Common myeloid progenitor, CD34-positive (primary cell): ENCODE measurements at regions not wholly inside any gene's neighbourhood (a gene's known extent, or its start where the extent isn't known, plus 50 kb on each side); places are given as distances from the start of the nearest gene placed in this dataset.

Experiments
- CTCF ChIA-PET: fragments of 350-600 bp; sonication (Branson Sonifier 250); formaldehyde crosslinking; loops from one replicate; lab custom pipeline; 2021; ENCODE audit warnings: antibody characterized with exemption; lab: Charles Lee
- POLR2A ChIA-PET: fragments of 350-600 bp; sonication (Branson Sonifier 250); formaldehyde crosslinking; loops from one replicate; lab custom pipeline; 2021; ENCODE audit warnings: antibody characterized with exemption; lab: Charles Lee
- DNase-seq, 3 donors: peaks; one replicate each; pipeline versions ENCODE4 v3.0.0 to v3.0.0-alpha.2; 2013
- H3K27ac ChIP-seq, 2 experiments: 1 replicate in 1 of 2; 2 replicates in 1 of 2; pipeline ENCODE4 v1.7.0; 2013; ENCODE audit warnings: inconsistent platforms in 2 of 2, low read length in 2 of 2, mild to moderate bottlenecking in 2 of 2, low read depth in 1 of 2, moderate library complexity in 1 of 2; ENCODE audit not compliant: severe bottlenecking in 2 of 2, insufficient read depth in 1 of 2, poor library complexity in 1 of 2
- H3K27me3 ChIP-seq, 5 experiments: replicated peaks in 2 of 5; 1 replicate in 3 of 5; 2 replicates in 2 of 5; pipeline versions ENCODE4 v1.6.1 to v1.7.0; 2013; ENCODE audit warnings: low read length in 4 of 5, mild to moderate bottlenecking in 2 of 5, moderate library complexity in 2 of 5, inconsistent platforms in 1 of 5; ENCODE audit not compliant: insufficient read depth in 5 of 5, control insufficient read depth in 4 of 5
- H3K36me3 ChIP-seq, 4 experiments: 1 replicate in 2 of 4; 2 replicates in 2 of 4; pipeline versions ENCODE4 v1.6.1 to v1.7.0; 2013; ENCODE audit warnings: low read length in 3 of 4, control low read depth in 1 of 4, mild to moderate bottlenecking in 1 of 4; ENCODE audit not compliant: control insufficient read depth in 4 of 4, insufficient read depth in 4 of 4
- H3K4me1 ChIP-seq, 4 experiments: 1 replicate in 3 of 4; 2 replicates in 1 of 4; pipeline versions ENCODE4 v1.6.1 to v1.7.1; 2013; ENCODE audit warnings: low read length in 3 of 4, mild to moderate bottlenecking in 3 of 4, control low read depth in 1 of 4, inconsistent platforms in 1 of 4, moderate library complexity in 1 of 4; ENCODE audit not compliant: control insufficient read depth in 4 of 4, insufficient read depth in 4 of 4; ENCODE audit errors: control extremely low read depth in 1 of 4
- H3K4me3 ChIP-seq, 7 experiments: 1 replicate in 4 of 7; 2 replicates in 3 of 7; pipeline versions ENCODE4 v1.5.1 to v1.7.0; 2013; ENCODE audit warnings: mild to moderate bottlenecking in 7 of 7, low read length in 6 of 7, moderate library complexity in 6 of 7, inconsistent platforms in 2 of 7, low read depth in 2 of 7, control low read depth in 1 of 7; ENCODE audit not compliant: insufficient read depth in 4 of 7, control insufficient read depth in 1 of 7; ENCODE audit errors: extremely low read depth in 1 of 7
- H3K9me3 ChIP-seq, 5 experiments: 1 replicate in 4 of 5; 2 replicates in 1 of 5; pipeline versions ENCODE4 v1.6.1 to v1.7.1; 2013; ENCODE audit warnings: low read length in 4 of 5, mild to moderate bottlenecking in 2 of 5, inconsistent platforms in 1 of 5, low read depth in 1 of 5, moderate library complexity in 1 of 5; ENCODE audit not compliant: control insufficient read depth in 4 of 5, insufficient read depth in 2 of 5; ENCODE audit errors: control extremely low read depth in 1 of 5
- WGBS: methylation state at CpG from one replicate; pipeline ENCODE4 v1.1.5; 2013; ENCODE audit not compliant: insufficient coverage; 5-methylcytosine and 5-hydroxymethylcytosine counted together

DNA sequence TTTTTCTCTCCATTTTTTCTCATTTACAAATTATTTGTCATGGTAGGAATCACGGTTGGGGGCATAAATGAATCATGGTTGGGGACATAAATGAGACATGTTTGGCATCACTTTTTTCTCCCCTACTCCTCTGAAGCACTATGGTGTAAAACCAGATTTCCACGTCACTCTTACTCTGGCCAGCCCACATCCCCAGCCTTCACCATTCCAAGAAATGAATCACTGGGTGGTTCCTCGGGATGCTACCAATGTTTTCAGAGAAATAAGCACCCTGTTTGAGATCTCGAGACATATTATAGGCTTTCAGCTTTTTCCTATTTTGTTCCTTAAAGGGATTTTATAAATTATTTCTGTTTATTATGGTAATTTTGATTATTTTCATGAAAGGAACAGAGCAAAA, 155.0 kb upstream of the SLC8A1 start:
- H3K36me3 ChIP-seq, result no peaks in the 10 kb centered on the region
- no peaks in the 10 kb centered on the region for H3K4me1 ChIP-seq
- H3K27me3 ChIP-seq, result no peaks in the 10 kb centered on the region
- 92% methylated on average over 2 of the region's 4 CpGs for WGBS
- H3K27ac ChIP-seq, result no peak overlapping the region
- ChIA-PET POLR2A (no interaction called here), CTCF (no interaction called here)
- DNase-seq, result no peak
- H3K4me3 ChIP-seq, result no peak overlapping the region
- H3K9me3 ChIP-seq, result no peaks in the 10 kb centered on the region

DNA sequence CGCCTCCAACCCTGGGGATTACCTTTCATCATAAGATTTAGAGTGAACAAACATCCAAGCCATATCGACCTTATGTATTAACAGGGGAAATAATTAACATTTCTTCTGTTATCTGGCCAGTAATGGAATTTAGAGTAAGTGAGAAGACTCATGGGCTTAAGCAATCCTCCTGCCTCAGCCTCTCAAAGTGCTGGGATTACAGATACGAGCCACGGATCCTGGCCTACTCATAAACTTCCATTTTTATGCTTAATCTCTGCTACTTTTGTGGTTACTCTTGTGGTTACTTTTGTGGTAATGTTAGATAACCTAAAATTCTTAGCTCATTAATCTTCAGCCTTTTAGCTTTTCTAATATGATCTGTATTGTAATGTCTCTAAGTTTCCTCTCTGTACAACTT, 159.3 kb upstream of the SLC8A1 start:
- ChIA-PET CTCF (no interaction called here), POLR2A (no interaction called here)
- Histone ChIP-seq H3K27me3 (no peaks in the 10 kb centered on the region), H3K4me1 (no peaks in the 10 kb centered on the region), H3K9me3 (peaks cover 0 to 4% (median 0%) of the 10 kb centered on the region in 5 experiments), H3K36me3 (no peaks in the 10 kb centered on the region), H3K4me3 (no peak overlapping the region), H3K27ac (no peak overlapping the region)
- no peak for DNase-seq
- WGBS, result no CpG with 5 or more reads among the region's 4 CpGs

DNA sequence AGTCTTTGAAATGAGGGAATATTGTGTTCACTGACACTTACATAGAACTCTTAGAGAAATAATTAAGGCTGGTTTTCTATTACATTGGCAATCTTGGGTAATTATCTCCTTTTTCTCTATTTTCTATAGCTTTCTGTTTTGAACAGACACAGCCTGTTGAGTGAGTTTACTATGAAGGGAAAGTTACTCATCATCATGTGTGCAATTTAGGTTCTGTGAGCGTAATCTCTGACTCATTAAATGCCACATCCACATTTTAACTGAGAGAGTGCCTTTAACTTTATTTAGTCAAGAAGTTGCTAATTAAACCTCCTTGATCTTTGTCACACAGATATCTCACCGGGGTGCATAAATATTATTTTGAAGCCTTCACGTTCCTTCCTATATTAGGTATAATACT, 174.0 kb upstream of the SLC8A1 start:
- no peaks in the 10 kb centered on the region for H3K4me1 ChIP-seq
- no peaks in the 10 kb centered on the region for H3K9me3 ChIP-seq
- POLR2A ChIA-PET, result no interaction called here
- WGBS, result 100% methylated on average over 1 of the region's 3 CpGs
- H3K4me3 ChIP-seq, result no peak overlapping the region
- no peaks in the 10 kb centered on the region for H3K27me3 ChIP-seq
- H3K27ac ChIP-seq, result no peak overlapping the region
- H3K36me3 ChIP-seq, result no peaks in the 10 kb centered on the region
- CTCF ChIA-PET, result no interaction called here
- peak in 2 of 3 donors; percentile 0 to 2 for DNase-seq

DNA sequence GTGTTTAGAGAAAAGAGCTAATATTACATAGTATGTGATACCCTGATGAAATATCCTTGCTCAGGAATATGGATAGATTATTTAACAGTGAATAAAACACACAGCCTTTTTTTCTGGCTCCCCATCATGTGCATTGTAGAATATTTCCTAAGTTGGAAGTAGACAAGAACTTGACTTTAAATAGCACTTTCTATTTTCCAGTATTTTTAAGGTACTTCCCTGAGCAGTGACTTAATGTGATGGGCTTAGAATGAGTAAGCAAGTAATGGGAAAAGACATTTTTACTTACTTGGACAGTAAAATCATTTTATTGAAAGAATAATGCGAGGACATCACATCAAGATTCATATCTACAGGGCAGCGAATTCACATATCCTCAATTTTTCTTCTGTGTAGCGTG, 176.7 kb upstream of the SLC8A1 start:
- CTCF ChIA-PET, result no interaction called here
- H3K36me3 ChIP-seq, result no peaks in the 10 kb centered on the region
- H3K27me3 ChIP-seq, result no peaks in the 10 kb centered on the region
- no peaks in the 10 kb centered on the region for H3K9me3 ChIP-seq
- DNase-seq, result no peak
- WGBS, result no CpG with 5 or more reads among the region's 3 CpGs
- no peak overlapping the region for H3K27ac ChIP-seq
- H3K4me1 ChIP-seq, result no peaks in the 10 kb centered on the region
- POLR2A ChIA-PET, result no interaction called here
- no peak overlapping the region for H3K4me3 ChIP-seq

DNA sequence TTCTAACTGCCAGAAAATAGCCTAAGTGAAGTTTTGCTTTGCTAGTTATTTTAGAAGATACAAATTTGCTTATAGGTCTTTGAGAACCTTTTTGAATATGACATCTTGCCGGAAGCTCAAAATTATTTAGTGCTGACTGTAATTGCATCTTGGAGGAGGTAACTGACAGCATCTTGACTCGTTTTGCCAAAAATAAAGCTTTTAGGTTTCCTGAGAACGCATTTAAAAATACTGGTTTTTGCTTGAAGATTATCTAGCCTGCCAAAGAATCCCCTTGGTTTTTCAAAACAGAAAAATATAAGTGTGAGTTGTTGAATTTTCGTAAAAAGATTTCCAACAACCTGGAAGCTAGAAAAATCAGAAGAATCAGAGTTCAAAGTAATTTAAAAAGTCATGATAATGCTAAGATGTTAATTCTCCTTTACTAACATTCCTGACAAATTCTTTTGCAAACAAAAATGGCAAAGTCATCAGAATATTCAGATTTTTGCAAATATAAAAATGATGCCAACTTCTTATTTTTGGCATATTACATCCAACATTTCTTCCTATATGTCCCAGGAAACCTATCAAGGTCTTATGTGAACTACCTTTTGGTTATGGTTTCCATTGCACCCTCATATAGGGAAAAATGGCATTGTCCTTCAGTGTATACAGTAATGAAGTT, 178.0 kb upstream of the SLC8A1 start:
- Histone ChIP-seq H3K27ac (no peak overlapping the region), H3K27me3 (no peaks in the 10 kb centered on the region), H3K9me3 (no peaks in the 10 kb centered on the region), H3K4me3 (no peak overlapping the region), H3K36me3 (no peaks in the 10 kb centered on the region), H3K4me1 (no peaks in the 10 kb centered on the region)
- CTCF ChIA-PET, result no interaction called here
- DNase-seq, result no peak
- POLR2A ChIA-PET, result no interaction called here
- WGBS, result 100% methylated on average over 3 of the region's 4 CpGs

DNA sequence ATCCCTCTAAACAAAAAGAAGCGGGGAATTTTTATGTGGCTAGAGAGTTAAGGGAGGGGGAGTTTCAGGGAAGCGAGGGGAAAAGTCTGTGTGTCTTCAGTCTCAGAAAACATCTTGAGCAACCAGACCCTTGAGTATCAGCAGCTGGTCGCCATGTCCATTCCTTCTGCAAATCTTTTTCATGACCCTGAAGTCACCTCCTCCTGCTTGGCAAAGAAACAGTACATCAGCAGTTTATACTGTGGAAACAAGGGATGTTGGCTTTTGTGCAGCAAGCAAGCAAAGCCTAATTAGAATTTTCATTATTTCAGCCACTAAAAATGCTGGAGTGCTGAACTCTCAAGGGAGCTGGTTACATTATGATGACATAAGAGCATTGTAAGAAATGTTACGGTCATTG, 187.4 kb upstream of the SLC8A1 start:
- POLR2A ChIA-PET, result no interaction called here
- WGBS, result 100% methylated on average over 3 of the region's 4 CpGs

DNA sequence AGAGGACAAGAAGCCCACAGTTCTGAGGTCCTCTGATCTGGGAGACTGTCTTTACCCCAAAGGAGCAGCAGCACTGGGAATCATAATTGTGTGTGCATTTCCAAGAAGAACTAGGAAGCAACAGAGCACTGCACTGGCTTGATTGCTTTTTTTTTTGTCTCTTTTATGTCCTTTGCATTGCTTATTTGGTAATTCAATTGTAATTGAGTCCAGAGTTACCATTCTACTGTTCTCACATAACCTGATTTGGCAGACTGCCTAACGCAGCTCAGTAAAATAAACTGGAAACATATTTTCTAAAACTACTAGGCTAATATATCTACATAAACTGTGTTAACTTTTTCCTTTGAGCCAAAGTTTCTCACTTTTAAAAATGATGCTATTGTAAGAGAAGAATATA, 190.3 kb upstream of the SLC8A1 start:
- POLR2A ChIA-PET, result no interaction called here
- DNase-seq, result no peak
- no peaks in the 10 kb centered on the region for H3K36me3 ChIP-seq
- no peak overlapping the region for H3K4me3 ChIP-seq
- no peaks in the 10 kb centered on the region for H3K4me1 ChIP-seq
- CTCF ChIA-PET, result no interaction called here
- no CpG with 5 or more reads among the region's 1 CpG for WGBS
- H3K27ac ChIP-seq, result no peak overlapping the region
- no peaks in the 10 kb centered on the region for H3K9me3 ChIP-seq
- no peaks in the 10 kb centered on the region for H3K27me3 ChIP-seq

More for the DNA sequence above, 187.4 kb upstream of the SLC8A1 start:
- no peak overlapping the region for H3K27ac ChIP-seq
- H3K4me3 ChIP-seq, result no peak overlapping the region
- CTCF ChIA-PET, result no interaction called here
- H3K4me1 ChIP-seq, result no peaks in the 10 kb centered on the region
- H3K36me3 ChIP-seq, result no peaks in the 10 kb centered on the region
- no peaks in the 10 kb centered on the region for H3K27me3 ChIP-seq
- DNase-seq, result no peak
- no peaks in the 10 kb centered on the region for H3K9me3 ChIP-seq
